Astrocyte of the spinal cord (primary cell): ENCODE measurements at regions not wholly inside any gene's neighbourhood (a gene's known extent, or its start where the extent isn't known, plus 50 kb on each side); places are given as distances from the start of the nearest gene placed in this dataset.

ENCODE experiments used
- DNase-seq: peaks from one replicate; pipeline ENCODE4 v3.0.0; 2011; ENCODE audit warnings: low read depth, low spot score
- H3K4me3 ChIP-seq: 2 replicates; pipeline ENCODE4 v1.5.1; 2011; ENCODE audit warnings: low read depth, mild to moderate bottlenecking, low read length, moderate library complexity
- CTCF ChIP-seq: IDR thresholded peaks from 2 replicates; pipeline ENCODE4 v1.5.1; 2012; ENCODE audit warnings: low read depth, mild to moderate bottlenecking, low read length, inconsistent platforms
- in situ Hi-C: cut with HindIII; loops from 2 replicates; pipeline ENCODE4 v1.10.0; 2017; ENCODE audit warnings: low sequenced_read_pairs

- H3K4me3 ChIP-seq = no peak overlapping the region
- no peak for TF ChIP-seq CTCF
- in situ Hi-C loops = no loop called here
- DNase-seq = no peak
Observed at GRCh38 chr3:154716170-154716569, 286.2 kb upstream of the GPR149 start.

- no peak for TF ChIP-seq CTCF
- H3K4me3 ChIP-seq = no peak overlapping the region
- in situ Hi-C loops = no loop called here
- no peak for DNase-seq
Observed at GRCh38 chr3:154708554-154708953, 278.6 kb upstream of the GPR149 start.

GRCh38 chr3:154701055-154701454, 271.1 kb upstream of the GPR149 start:
- TF ChIP-seq CTCF = no peak
- H3K4me3 ChIP-seq = no peak overlapping the region
- in situ Hi-C loops = no loop called here
- no peak for DNase-seq

GRCh38 chr3:154690413-154690812, 260.4 kb upstream of the GPR149 start:
- DNase-seq = no peak
- in situ Hi-C loops = no loop called here
- H3K4me3 ChIP-seq = no peak overlapping the region
- TF ChIP-seq CTCF = no peak

GRCh38 chr3:154684440-154684839, 254.4 kb upstream of the GPR149 start:
- in situ Hi-C loops = no loop called here
- DNase-seq = no peak
- no peak for TF ChIP-seq CTCF
- H3K4me3 ChIP-seq = no peak overlapping the region

- no peak overlapping the region for H3K4me3 ChIP-seq
- in situ Hi-C loops = no loop called here
- TF ChIP-seq CTCF = no peak
- DNase-seq = no peak
Observed at GRCh38 chr3:154684021-154684420, 254.0 kb upstream of the GPR149 start.

- TF ChIP-seq CTCF = no peak
- DNase-seq = no peak
- in situ Hi-C loops = no loop called here
- H3K4me3 ChIP-seq = no peak overlapping the region
Observed at GRCh38 chr3:154678041-154678654, 248.2 kb upstream of the GPR149 start.
